H9 (cell line): ENCODE measurements at regions not wholly inside any gene's neighbourhood (a gene's known extent, or its start where the extent isn't known, plus 50 kb on each side); places are given as distances from the start of the nearest gene placed in this dataset.

Experiments
- DNase-seq: peaks from one replicate; pipeline ENCODE4 v3.0.0-alpha.2; 2017
- H2AFZ ChIP-seq: one replicate; pipeline ENCODE4 v1.6.1; 2013; ENCODE audit warnings: mild to moderate bottlenecking, low read length, control low read depth, moderate library complexity
- H2AK5ac ChIP-seq: 2 replicates; pipeline ENCODE4 v1.6.1; 2013; ENCODE audit warnings: low read length, control low read depth, mixed read lengths; ENCODE audit not compliant: insufficient read length
- H2BK120ac ChIP-seq: one replicate; pipeline ENCODE4 v1.6.1; 2013; ENCODE audit warnings: low read depth, mild to moderate bottlenecking, low read length, control low read depth, inconsistent platforms; ENCODE audit not compliant: poor library complexity, severe bottlenecking
- H2BK12ac ChIP-seq: 2 replicates; pipeline ENCODE4 v1.6.1; 2013; ENCODE audit warnings: low read length, control low read depth, mixed read lengths, low read depth; ENCODE audit not compliant: insufficient read length
- H2BK15ac ChIP-seq: 2 replicates; pipeline ENCODE4 v1.6.1; 2013; ENCODE audit warnings: low read depth, low read length, control low read depth
- H2BK20ac ChIP-seq: one replicate; pipeline ENCODE4 v1.6.1; 2013; ENCODE audit warnings: low read depth, mild to moderate bottlenecking, low read length, control low read depth, inconsistent platforms; ENCODE audit not compliant: poor library complexity, severe bottlenecking
- H2BK5ac ChIP-seq: 2 replicates; pipeline ENCODE4 v1.6.1; 2013; ENCODE audit warnings: low read length, control low read depth, mixed read lengths; ENCODE audit not compliant: insufficient read length
- H3K14ac ChIP-seq: 2 replicates; pipeline ENCODE4 v1.6.1; 2013; ENCODE audit warnings: low read length, control low read depth; ENCODE audit not compliant: insufficient read depth
- H3K18ac ChIP-seq: 2 replicates; pipeline ENCODE4 v1.6.1; 2013; ENCODE audit warnings: low read depth, mild to moderate bottlenecking, mixed read lengths, low read length, control low read depth; ENCODE audit not compliant: insufficient read length
- H3K23ac ChIP-seq: 2 replicates; pipeline ENCODE4 v1.6.1; 2013; ENCODE audit warnings: low read length, control low read depth, mixed read lengths, low read depth; ENCODE audit not compliant: insufficient read length
- H3K23me2 ChIP-seq: 2 replicates; pipeline ENCODE4 v1.6.1; 2013; ENCODE audit warnings: low read depth, mild to moderate bottlenecking, mixed read lengths, low read length, control low read depth; ENCODE audit not compliant: insufficient read length, poor library complexity, severe bottlenecking
- H3K27ac ChIP-seq: 2 replicates; pipeline ENCODE4 v1.5.1; 2013; ENCODE audit warnings: low read length, control low read depth, mixed read lengths, low read depth; ENCODE audit not compliant: insufficient read length
- H3K27me3 ChIP-seq: 2 replicates; pipeline ENCODE4 v1.6.1; 2013; ENCODE audit warnings: low read length, control low read depth, inconsistent platforms; ENCODE audit not compliant: insufficient read depth
- H3K4ac ChIP-seq: 2 replicates; pipeline ENCODE4 v1.6.1; 2013; ENCODE audit warnings: low read depth, mild to moderate bottlenecking, control low read depth, inconsistent platforms, low read length, moderate library complexity
- H3K4me1 ChIP-seq: 2 replicates; pipeline ENCODE4 v1.6.1; 2013; ENCODE audit warnings: low read length, control low read depth, inconsistent platforms; ENCODE audit not compliant: insufficient read depth
- H3K4me2 ChIP-seq: 2 replicates; pipeline ENCODE4 v1.6.1; 2013; ENCODE audit warnings: low read length, control low read depth, mixed read lengths; ENCODE audit not compliant: insufficient read length, insufficient read depth
- H3K56ac ChIP-seq: 2 replicates; pipeline ENCODE4 v1.6.1; 2013; ENCODE audit warnings: low read depth, mild to moderate bottlenecking, mixed read lengths, low read length, control low read depth; ENCODE audit not compliant: insufficient read length
- H3K79me1 ChIP-seq: 2 replicates; pipeline ENCODE4 v1.6.1; 2013; ENCODE audit warnings: low read depth, mild to moderate bottlenecking, moderate library complexity, low read length, control low read depth, inconsistent platforms; ENCODE audit not compliant: insufficient read depth, poor library complexity, severe bottlenecking
- H3K79me2 ChIP-seq: 2 replicates; pipeline ENCODE4 v1.6.1; 2013; ENCODE audit warnings: low read length, control low read depth, inconsistent platforms; ENCODE audit not compliant: insufficient read depth
- H3K9ac ChIP-seq: 2 replicates; pipeline ENCODE4 v1.6.1; 2013; ENCODE audit warnings: low read length, control low read depth, mixed read lengths; ENCODE audit not compliant: insufficient read length; ENCODE audit errors: extremely low read depth
- H3K9me3 ChIP-seq: one replicate; pipeline ENCODE4 v1.6.1; 2013; ENCODE audit warnings: low read depth, low read length, inconsistent platforms; ENCODE audit not compliant: control insufficient read depth
- H3T11ph ChIP-seq: one replicate; pipeline ENCODE4 v1.6.1; 2013; ENCODE audit warnings: mild to moderate bottlenecking, low read length, control low read depth, inconsistent platforms
- H4K20me1 ChIP-seq: one replicate; pipeline ENCODE4 v1.6.1; 2013; ENCODE audit not compliant: control insufficient read depth, insufficient read length, insufficient read depth
- H4K5ac ChIP-seq: 2 replicates; pipeline ENCODE4 v1.6.1; 2013; ENCODE audit warnings: low read depth, mild to moderate bottlenecking, mixed read lengths, low read length, control low read depth; ENCODE audit not compliant: insufficient read length
- H4K8ac ChIP-seq: replicated peaks from 2 replicates; pipeline ENCODE4 v1.6.1; 2013; ENCODE audit warnings: low read length, control low read depth, mixed read lengths, low read depth; ENCODE audit not compliant: insufficient read length
- H4K91ac ChIP-seq: 2 replicates; pipeline ENCODE4 v1.6.1; 2013; ENCODE audit warnings: low read depth, mild to moderate bottlenecking, moderate library complexity, mixed read lengths, low read length, control low read depth; ENCODE audit not compliant: insufficient read length
- H3K27ac Mint-ChIP-seq, 3 experiments: 2 replicates in 2 of 3; 3 replicates in 1 of 3; pipeline ENCODE4 v1.8.0; 2020 to 2021; ENCODE audit warnings: mixed read lengths in 3 of 3, mild to moderate bottlenecking in 1 of 3, moderate library complexity in 1 of 3
- H3K27me3 Mint-ChIP-seq: 2 replicates; pipeline ENCODE4 v1.8.0; 2021; ENCODE audit warnings: low read depth, mild to moderate bottlenecking, moderate library complexity, mixed read lengths
- H3K36me3 Mint-ChIP-seq, 3 experiments: 2 replicates in 2 of 3; 3 replicates in 1 of 3; pipeline ENCODE4 v1.8.0; 2020 to 2021; ENCODE audit warnings: low read depth in 3 of 3, mixed read lengths in 3 of 3; ENCODE audit not compliant: insufficient read depth in 1 of 3
- H3K4me1 Mint-ChIP-seq, 2 experiments: 2 replicates each; pipeline ENCODE4 v1.8.0; 2020; ENCODE audit warnings: mixed read lengths in 2 of 2
- H3K4me3 Mint-ChIP-seq, 2 experiments: 2 replicates in 1 of 2; 3 replicates in 1 of 2; pipeline ENCODE4 v1.8.0; 2020 to 2021; ENCODE audit warnings: mild to moderate bottlenecking in 2 of 2, mixed read lengths in 2 of 2, moderate library complexity in 1 of 2
- H3K9me3 Mint-ChIP-seq, 2 experiments: 2 replicates in 1 of 2; 3 replicates in 1 of 2; pipeline ENCODE4 v1.8.0; 2020; ENCODE audit warnings: mild to moderate bottlenecking in 2 of 2, mixed read lengths in 2 of 2, moderate library complexity in 1 of 2
- CTCF ChIP-seq: fragments of 200-600 bp; sonication (generic); conservative IDR thresholded peaks from 3 replicates; pipeline ENCODE4 v1.8.0; 2021; ENCODE audit warnings: antibody characterized with exemption, mild to moderate bottlenecking
- WGBS: extraction: QIAGEN DNeasy Blood & Tissue Kit; methylation state at CpG from one replicate; pipeline ENCODE4 v1.1.7; 2013; ENCODE audit warnings: missing lambda C conversion rate, low lambda C conversion rate, mixed read lengths; ENCODE audit not compliant: insufficient read length; ENCODE audit errors: extremely low coverage; 5-methylcytosine and 5-hydroxymethylcytosine counted together

- Histone ChIP-seq H4K91ac (no peak overlapping the region), H3K79me1 (no peaks in the 10 kb centered on the region), H3K18ac (no peak overlapping the region), H3K4ac (no peak overlapping the region), H2BK120ac (no peak overlapping the region), H2AK5ac (no peak overlapping the region), H3K56ac (no peak overlapping the region), H3K23me2 (no peaks in the 10 kb centered on the region), H3K14ac (no peak overlapping the region), H2BK15ac (no peak overlapping the region), H2BK12ac (no peak overlapping the region), H4K8ac (no peak overlapping the region), H3K27me3 (no peaks in the 10 kb centered on the region), H2BK5ac (no peak overlapping the region), H3K9ac (no peak overlapping the region), H3K4me2 (no peak overlapping the region), H2AFZ (no peak overlapping the region), H4K5ac (no peak overlapping the region), H4K20me1 (no peaks in the 10 kb centered on the region), H3K23ac (no peak overlapping the region), H3K9me3 (no peaks in the 10 kb centered on the region), H3K79me2 (no peaks in the 10 kb centered on the region), H2BK20ac (no peak overlapping the region), H3K4me1 (peaks cover 8% of the 10 kb centered on the region; the same call in 1 of the 2 replicates), H3K27ac (no peak overlapping the region), H3T11ph (no peak overlapping the region)
- Mint-ChIP-seq H3K27ac (no peak overlapping the region; a peak in 1 of 7 replicates), H3K4me3 (no peak overlapping the region), H3K4me1 (peaks cover 17 to 18% of the 10 kb centered on the region in 2 experiments), H3K9me3 (no peaks in the 10 kb centered on the region; a peak in 1 of 5 replicates), H3K27me3 (no peaks in the 10 kb centered on the region), H3K36me3 (no peaks in the 10 kb centered on the region)
- whole genome bisulfite sequencing: no CpG with 5 or more reads among the region's 2 CpGs
- no peak for DNase-seq
- no peak for TF ChIP-seq CTCF
These were observed 260.2 kb downstream of the STK31 start for GRCh38 chr7:23970193-23970592.
